ENCODE measurements at regions not wholly inside any gene's neighbourhood (a gene's known extent, or its start where the extent isn't known, plus 50 kb on each side); places are given as distances from the start of the nearest gene placed in this dataset.

DNA sequence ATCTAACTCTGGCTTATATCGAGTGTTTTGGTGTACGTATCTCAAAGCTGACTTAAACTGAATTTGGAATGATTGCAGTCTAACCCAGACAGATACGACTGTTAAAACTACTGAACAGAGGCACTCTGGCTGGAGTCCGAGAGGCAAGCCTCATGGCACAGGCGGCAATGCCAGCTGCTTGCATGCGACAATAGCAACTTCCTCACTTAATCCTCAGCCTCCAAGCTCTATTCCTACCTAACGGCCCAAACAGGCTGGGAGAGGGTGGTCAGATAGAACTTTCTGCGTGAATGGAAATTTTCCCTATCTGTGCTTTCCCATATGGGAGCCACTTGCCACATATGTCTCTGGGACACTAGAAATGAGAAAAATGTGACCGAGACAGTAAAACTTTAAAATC lies 292.0 kb upstream of the KLF6 start:
- POLR2A ChIA-PET: no interaction called here
- Histone ChIP-seq H3K27me3 (ENCODE audit: control insufficient read depth in 2 of 2, insufficient read depth in 2 of 2, low read length in 2 of 2) (peaks cover 2 to 19% of the 10 kb centered on the region in 2 experiments; a peak in 3 of 5 replicates), H3K36me3 (ENCODE audit: control insufficient read depth, insufficient read depth, low read length) (no peaks in the 10 kb centered on the region), H3K9me3 (replicated peaks; ENCODE audit: control insufficient read depth, insufficient read depth, low read depth, low read length) (no peaks in the 10 kb centered on the region), H3K4me2 (ENCODE audit: insufficient read depth, low read length) (no peak overlapping the region), H3K9me1 (ENCODE audit: control insufficient read depth, insufficient read depth, low read length) (no peaks in the 10 kb centered on the region), H3K4me3 (no peak overlapping the region), H2AFZ (ENCODE audit: low read depth, low read length) (no peak overlapping the region), H3K79me2 (ENCODE audit: control insufficient read depth, insufficient read depth, low read length) (no peaks in the 10 kb centered on the region), H3K27ac (ENCODE audit: extremely low read depth, low read depth, low read length) (no peak overlapping the region), H4K20me1 (replicated peaks; ENCODE audit: control insufficient read depth, insufficient read depth, low read length) (no peaks in the 10 kb centered on the region), H3K4me1 (replicated peaks in 1 of 2; ENCODE audit: control insufficient read depth in 2 of 2, insufficient read depth in 2 of 2, low read length in 2 of 2) (no peaks in the 10 kb centered on the region), H3K9ac (ENCODE audit: insufficient read depth in 1 of 2, low read depth in 2 of 2, low read length in 2 of 2) (no peak overlapping the region)
- TF ChIP-seq ELF4 (CRISPR knock-in tag; IDR thresholded peaks at IDR 0.05) (no peak), ZNF274 (IDR thresholded peaks at IDR 0.05; ENCODE audit: borderline replicate concordance, low read depth, low read length) (no peak), SIX5 (IDR thresholded peaks at IDR 0.05; ENCODE audit: borderline replicate concordance in 1 of 2, insufficient read depth in 1 of 2, low read depth in 1 of 2, low read length in 2 of 2) (no peak), CTBP1 (IDR thresholded peaks at IDR 0.05; ENCODE audit: borderline replicate concordance) (no peak), NFIX (CRISPR knock-in tag; IDR thresholded peaks at IDR 0.05; ENCODE audit: low read depth) (no peak), KLF1 (tag; IDR thresholded peaks at IDR 0.05) (no peak), DDX20 (tag; IDR thresholded peaks at IDR 0.05; ENCODE audit: low read depth) (no peak), HMG20A (CRISPR knock-in tag; conservative IDR thresholded peaks at IDR 0.05) (no peak), RNF2 (IDR thresholded peaks at IDR 0.05) (no peak), BRD4 (IDR thresholded peaks at IDR 0.05) (no peak), ZNF143 (CRISPR knock-in tag; IDR thresholded peaks at IDR 0.05) (no peak)
- TF ChIP-seq, protein P1, sequence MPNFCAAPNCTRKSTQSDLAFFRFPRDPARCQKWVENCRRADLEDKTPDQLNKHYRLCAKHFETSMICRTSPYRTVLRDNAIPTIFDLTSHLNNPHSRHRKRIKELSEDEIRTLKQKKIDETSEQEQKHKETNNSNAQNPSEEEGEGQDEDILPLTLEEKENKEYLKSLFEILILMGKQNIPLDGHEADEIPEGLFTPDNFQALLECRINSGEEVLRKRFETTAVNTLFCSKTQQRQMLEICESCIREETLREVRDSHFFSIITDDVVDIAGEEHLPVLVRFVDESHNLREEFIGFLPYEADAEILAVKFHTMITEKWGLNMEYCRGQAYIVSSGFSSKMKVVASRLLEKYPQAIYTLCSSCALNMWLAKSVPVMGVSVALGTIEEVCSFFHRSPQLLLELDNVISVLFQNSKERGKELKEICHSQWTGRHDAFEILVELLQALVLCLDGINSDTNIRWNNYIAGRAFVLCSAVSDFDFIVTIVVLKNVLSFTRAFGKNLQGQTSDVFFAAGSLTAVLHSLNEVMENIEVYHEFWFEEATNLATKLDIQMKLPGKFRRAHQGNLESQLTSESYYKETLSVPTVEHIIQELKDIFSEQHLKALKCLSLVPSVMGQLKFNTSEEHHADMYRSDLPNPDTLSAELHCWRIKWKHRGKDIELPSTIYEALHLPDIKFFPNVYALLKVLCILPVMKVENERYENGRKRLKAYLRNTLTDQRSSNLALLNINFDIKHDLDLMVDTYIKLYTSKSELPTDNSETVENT (CRISPR knock-in tag; IDR thresholded peaks at IDR 0.05): no peak
- TF ChIP-seq, protein P2, sequence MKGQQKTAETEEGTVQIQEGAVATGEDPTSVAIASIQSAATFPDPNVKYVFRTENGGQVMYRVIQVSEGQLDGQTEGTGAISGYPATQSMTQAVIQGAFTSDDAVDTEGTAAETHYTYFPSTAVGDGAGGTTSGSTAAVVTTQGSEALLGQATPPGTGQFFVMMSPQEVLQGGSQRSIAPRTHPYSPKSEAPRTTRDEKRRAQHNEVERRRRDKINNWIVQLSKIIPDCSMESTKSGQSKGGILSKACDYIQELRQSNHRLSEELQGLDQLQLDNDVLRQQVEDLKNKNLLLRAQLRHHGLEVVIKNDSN (CRISPR knock-in tag; IDR thresholded peaks at IDR 0.05): no peak
- TF ChIP-seq, protein P3, sequence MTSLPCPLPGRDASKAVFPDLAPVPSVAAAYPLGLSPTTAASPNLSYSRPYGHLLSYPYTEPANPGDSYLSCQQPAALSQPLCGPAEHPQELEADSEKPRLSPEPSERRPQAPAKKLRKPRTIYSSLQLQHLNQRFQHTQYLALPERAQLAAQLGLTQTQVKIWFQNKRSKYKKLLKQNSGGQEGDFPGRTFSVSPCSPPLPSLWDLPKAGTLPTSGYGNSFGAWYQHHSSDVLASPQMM (CRISPR knock-in tag; IDR thresholded peaks at IDR 0.05): no peak
- TF ChIP-seq, protein P4, sequence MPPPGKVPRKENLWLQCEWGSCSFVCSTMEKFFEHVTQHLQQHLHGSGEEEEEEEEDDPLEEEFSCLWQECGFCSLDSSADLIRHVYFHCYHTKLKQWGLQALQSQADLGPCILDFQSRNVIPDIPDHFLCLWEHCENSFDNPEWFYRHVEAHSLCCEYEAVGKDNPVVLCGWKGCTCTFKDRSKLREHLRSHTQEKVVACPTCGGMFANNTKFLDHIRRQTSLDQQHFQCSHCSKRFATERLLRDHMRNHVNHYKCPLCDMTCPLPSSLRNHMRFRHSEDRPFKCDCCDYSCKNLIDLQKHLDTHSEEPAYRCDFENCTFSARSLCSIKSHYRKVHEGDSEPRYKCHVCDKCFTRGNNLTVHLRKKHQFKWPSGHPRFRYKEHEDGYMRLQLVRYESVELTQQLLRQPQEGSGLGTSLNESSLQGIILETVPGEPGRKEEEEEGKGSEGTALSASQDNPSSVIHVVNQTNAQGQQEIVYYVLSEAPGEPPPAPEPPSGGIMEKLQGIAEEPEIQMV (tag; conservative IDR thresholded peaks at IDR 0.05; ENCODE audit: low read depth): no peak
- TF ChIP-seq, protein P5, sequence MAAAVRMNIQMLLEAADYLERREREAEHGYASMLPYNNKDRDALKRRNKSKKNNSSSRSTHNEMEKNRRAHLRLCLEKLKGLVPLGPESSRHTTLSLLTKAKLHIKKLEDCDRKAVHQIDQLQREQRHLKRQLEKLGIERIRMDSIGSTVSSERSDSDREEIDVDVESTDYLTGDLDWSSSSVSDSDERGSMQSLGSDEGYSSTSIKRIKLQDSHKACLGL (CRISPR knock-in tag; IDR thresholded peaks at IDR 0.05; ENCODE audit: borderline replicate concordance, poor library complexity, severe bottlenecking): no peak
- TF ChIP-seq, protein P6, sequence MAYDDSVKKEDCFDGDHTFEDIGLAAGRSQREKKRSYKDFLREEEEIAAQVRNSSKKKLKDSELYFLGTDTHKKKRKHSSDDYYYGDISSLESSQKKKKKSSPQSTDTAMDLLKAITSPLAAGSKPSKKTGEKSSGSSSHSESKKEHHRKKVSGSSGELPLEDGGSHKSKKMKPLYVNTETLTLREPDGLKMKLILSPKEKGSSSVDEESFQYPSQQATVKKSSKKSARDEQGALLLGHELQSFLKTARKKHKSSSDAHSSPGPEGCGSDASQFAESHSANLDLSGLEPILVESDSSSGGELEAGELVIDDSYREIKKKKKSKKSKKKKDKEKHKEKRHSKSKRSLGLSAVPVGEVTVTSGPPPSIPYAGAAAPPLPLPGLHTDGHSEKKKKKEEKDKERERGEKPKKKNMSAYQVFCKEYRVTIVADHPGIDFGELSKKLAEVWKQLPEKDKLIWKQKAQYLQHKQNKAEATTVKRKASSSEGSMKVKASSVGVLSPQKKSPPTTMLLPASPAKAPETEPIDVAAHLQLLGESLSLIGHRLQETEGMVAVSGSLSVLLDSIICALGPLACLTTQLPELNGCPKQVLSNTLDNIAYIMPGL (CRISPR knock-in tag; IDR thresholded peaks at IDR 0.05): no peak
- DNase-seq (ENCODE audit: extremely low read depth in 1 of 4, low spot score in 3 of 4): no peak
- 2% methylated on average over 9 of the region's 9 CpGs for WGBS (ENCODE audit: insufficient coverage, low coverage, missing lambda C conversion rate)
- in situ Hi-C loops (cut with MboI) (no loop called here), intact Hi-C loops (cut with micrococcal nuclease) (no loop called here)
- BruUV-seq (replicated peaks): no TSS peak
- no peak for FAIRE-seq
- CTCF ChIA-PET (ENCODE audit: low intra/inter-chr PET ratio): no interaction called here
- no peak for ATAC-seq

All from K562 (cell line).